HepG2 (cell line): ENCODE measurements at regions not wholly inside any gene's neighbourhood (a gene's known extent, or its start where the extent isn't known, plus 50 kb on each side); places are given as distances from the start of the nearest gene placed in this dataset.

Source experiments
- ATAC-seq: fragments of 200-7000 bp; cut with Tn5 transposase; 3 replicates; pipeline ENCODE4 v1.9.1; 2020; ENCODE audit warnings: mild to moderate bottlenecking, moderate library complexity
- BruUV-seq: library from RNA; stranded (reverse); fragments of 400-500 nt; replicated peaks from 2 replicates; lab custom pipeline; 2021; lab: Mats Ljungman, UMichigan
- CTCF ChIA-PET: fragments of 300-600 bp; formaldehyde crosslinking; extraction: SDS; loops from one replicate; lab custom pipeline; 2021; ENCODE audit warnings: low total read pairs, inconsistent platforms, low intra/inter-chr PET ratio; lab: Yijun Ruan, JAX
- POLR2A ChIA-PET: fragments of 350-600 bp; sonication (Branson Sonifier 250); formaldehyde crosslinking; loops from one replicate; lab custom pipeline; 2020; ENCODE audit warnings: antibody characterized with exemption, inconsistent platforms; lab: Yijun Ruan, JAX
- DNase-seq: peaks from one replicate; pipeline ENCODE4 v3.0.0-alpha.2; 2015; ENCODE audit warnings: low spot score
- FAIRE-seq: peaks from 3 replicates; lab custom pipeline; 2011; peaks lifted over from hg19 to GRCh38; lab: Jason Lieb, UNC
- H2AFZ ChIP-seq: one replicate; pipeline ENCODE4 v1.6.1; 2011; ENCODE audit warnings: low read length, inconsistent platforms
- H3K27ac ChIP-seq: fragments of 300-600 bp; 3 replicates; pipeline ENCODE4 v1.8.0; 2011; ENCODE audit warnings: mixed run types, mild to moderate bottlenecking, mixed read lengths, low read length, inconsistent platforms; ENCODE audit not compliant: insufficient read depth; ENCODE audit errors: extremely low read length
- H3K27me3 ChIP-seq, 2 experiments: fragments of 200-600 bp in 1 of 2; 2 replicates in 1 of 2; 3 replicates in 1 of 2; pipeline versions ENCODE4 v1.6.0 to v1.8.0; 2011; ENCODE audit warnings: low read length in 2 of 2, mild to moderate bottlenecking in 2 of 2, moderate library complexity in 2 of 2, inconsistent platforms in 1 of 2; ENCODE audit not compliant: insufficient read depth in 2 of 2, control insufficient read depth in 1 of 2
- H3K36me3 ChIP-seq, 2 experiments: fragments of 200-600 bp in 1 of 2; replicated peaks in 1 of 2; 2 replicates in 1 of 2; 3 replicates in 1 of 2; pipeline versions ENCODE4 v1.5.1 to v1.8.0; 2011; ENCODE audit warnings: low read length in 2 of 2, inconsistent platforms in 1 of 2; ENCODE audit not compliant: insufficient read depth in 2 of 2, control insufficient read depth in 1 of 2
- H3K4me1 ChIP-seq: 2 replicates; pipeline ENCODE4 v1.5.1; 2012; ENCODE audit warnings: low read length, inconsistent platforms; ENCODE audit not compliant: insufficient read depth
- H3K4me2 ChIP-seq: 2 replicates; pipeline ENCODE4 v1.6.0; 2011; ENCODE audit warnings: low read depth, low read length, inconsistent platforms
- H3K4me3 ChIP-seq, 3 experiments: fragments of 200-600 bp in 1 of 3; sonication (generic), shearing (Covaris generic) in 1 of 3; replicated peaks in 1 of 3; 2 replicates each; pipeline ENCODE4 v1.5.1; 2011 to 2016; ENCODE audit warnings: low read length in 3 of 3, inconsistent platforms in 2 of 3, low read depth in 2 of 3, mild to moderate bottlenecking in 2 of 3, control low read depth in 1 of 3, mixed read lengths in 1 of 3; ENCODE audit not compliant: insufficient read depth in 1 of 3
- H3K79me2 ChIP-seq: one replicate; pipeline ENCODE4 v1.6.1; 2011; ENCODE audit warnings: low read length, inconsistent platforms; ENCODE audit not compliant: insufficient read depth
- H3K9ac ChIP-seq: 2 replicates; pipeline ENCODE4 v1.6.0; 2011; ENCODE audit warnings: mild to moderate bottlenecking, low read depth, low read length, inconsistent platforms; ENCODE audit not compliant: insufficient read depth
- H3K9me3 ChIP-seq: 2 replicates; pipeline ENCODE4 v1.5.1; 2012; ENCODE audit warnings: mild to moderate bottlenecking, low read length
- H4K20me1 ChIP-seq: 2 replicates; pipeline ENCODE4 v1.6.0; 2011; ENCODE audit warnings: inconsistent platforms, mild to moderate bottlenecking, low read length, moderate library complexity; ENCODE audit not compliant: insufficient read depth
- HOXA7 ChIP-seq: sonication (generic); formaldehyde crosslinking; IDR thresholded peaks from 2 replicates; pipeline ENCODE4 v1.8.1; 2022; ENCODE audit warnings: mild to moderate bottlenecking, missing genetic modification reagents, moderate library complexity
- IRX3 ChIP-seq: sonication (generic); formaldehyde crosslinking; IDR thresholded peaks from 2 replicates; pipeline ENCODE4 v1.8.1; 2023; ENCODE audit warnings: mild to moderate bottlenecking, low read depth, missing genetic modification reagents, borderline replicate concordance
- PAF1 ChIP-seq: IDR thresholded peaks from 2 replicates; pipeline ENCODE4 v1.6.1; 2016; ENCODE audit warnings: missing genetic modification reagents, missing compliant biosample characterization
- PCBP1 ChIP-seq: fragments of 200-400 bp; formaldehyde crosslinking; IDR thresholded peaks from 2 replicates; pipeline ENCODE4 v1.6.1; 2017; ENCODE audit warnings: mild to moderate bottlenecking, low read depth, low read length, borderline replicate concordance
- RFX3 ChIP-seq: IDR thresholded peaks from 2 replicates; pipeline ENCODE4 v1.6.1; 2016; ENCODE audit warnings: missing biosample characterization, missing genetic modification reagents
- SMARCC2 ChIP-seq: fragments of 450-650 bp; IDR thresholded peaks from 2 replicates; pipeline ENCODE4 v1.6.1; 2017; ENCODE audit warnings: antibody characterized with exemption, mild to moderate bottlenecking
- STAT5B ChIP-seq: sonication (generic); formaldehyde crosslinking; IDR thresholded peaks from 2 replicates; pipeline ENCODE4 v1.4.0; 2020; ENCODE audit warnings: missing genetic modification reagents
- U2AF1 ChIP-seq: fragments of 200-400 bp; formaldehyde crosslinking; optimal IDR thresholded peaks from 2 replicates; pipeline ENCODE3; 2017; ENCODE audit warnings: mild to moderate bottlenecking, low read depth, low read length
- YY1 ChIP-seq: IDR thresholded peaks from 2 replicates; pipeline ENCODE4 v1.6.1; 2011; ENCODE audit warnings: low read length, low read depth, moderate library complexity, mild to moderate bottlenecking; ENCODE audit not compliant: insufficient read depth, insufficient replicate concordance
- ZBTB8A ChIP-seq: sonication (generic); formaldehyde crosslinking; IDR thresholded peaks from 2 replicates; pipeline ENCODE4 v1.4.0; 2020; ENCODE audit warnings: mild to moderate bottlenecking, low read depth, missing genetic modification reagents, borderline replicate concordance
- ZFP41 ChIP-seq: sonication (generic); formaldehyde crosslinking; IDR thresholded peaks from 2 replicates; pipeline ENCODE4 v1.4.0; 2020; ENCODE audit warnings: mild to moderate bottlenecking, missing genetic modification reagents, borderline replicate concordance
- ZNF138 ChIP-seq: sonication (generic); formaldehyde crosslinking; IDR thresholded peaks from 2 replicates; pipeline ENCODE4 v1.5.0; 2020; ENCODE audit warnings: mild to moderate bottlenecking, low read depth, missing genetic modification reagents
- ZNF616 ChIP-seq: sonication (generic); formaldehyde crosslinking; IDR thresholded peaks from 2 replicates; pipeline ENCODE4 v1.5.0; 2020; ENCODE audit warnings: low read depth, mild to moderate bottlenecking, missing genetic modification reagents
- ZSCAN12 ChIP-seq: sonication (generic); formaldehyde crosslinking; IDR thresholded peaks from 2 replicates; pipeline ENCODE4 v1.9.0; 2021; ENCODE audit warnings: mild to moderate bottlenecking, missing genetic modification reagents
- ZSCAN20 ChIP-seq: sonication (generic); formaldehyde crosslinking; IDR thresholded peaks from 2 replicates; pipeline ENCODE4 v1.4.0; 2020; ENCODE audit warnings: missing genetic modification reagents, mild to moderate bottlenecking, borderline replicate concordance
- ZSCAN30 ChIP-seq: sonication (generic); formaldehyde crosslinking; IDR thresholded peaks from 2 replicates; pipeline ENCODE4 v1.5.0; 2020; ENCODE audit warnings: mild to moderate bottlenecking, missing genetic modification reagents
- in situ Hi-C: cut with HindIII; loops from 2 replicates; pipeline ENCODE4 v1.10.0; 2017; ENCODE audit warnings: low pct_unique_long_range_greater_than_20kb; ENCODE audit not compliant: extremely low pct_ligation_motif_present
- intact Hi-C: fragments of 100-400 bp; cut with micrococcal nuclease; formaldehyde crosslinking; loops from one replicate; pipeline ENCODE4 v1.10.0; 2022; ENCODE audit not compliant: unreplicated experiment
- TF ChIP-seq, protein P1 (sequence below): conservative IDR thresholded peaks from 2 replicates; pipeline ENCODE4 v1.6.1; 2018; ENCODE audit warnings: missing genetic modification reagents
- TF ChIP-seq, protein P2 (sequence below): sonication (generic); formaldehyde crosslinking; IDR thresholded peaks from 2 replicates; pipeline ENCODE4 v1.4.0; 2020; ENCODE audit warnings: mild to moderate bottlenecking, missing genetic modification reagents
- TF ChIP-seq, protein P3 (sequence below): IDR thresholded peaks from 2 replicates; pipeline ENCODE4 v1.6.1; 2016

DNA sequence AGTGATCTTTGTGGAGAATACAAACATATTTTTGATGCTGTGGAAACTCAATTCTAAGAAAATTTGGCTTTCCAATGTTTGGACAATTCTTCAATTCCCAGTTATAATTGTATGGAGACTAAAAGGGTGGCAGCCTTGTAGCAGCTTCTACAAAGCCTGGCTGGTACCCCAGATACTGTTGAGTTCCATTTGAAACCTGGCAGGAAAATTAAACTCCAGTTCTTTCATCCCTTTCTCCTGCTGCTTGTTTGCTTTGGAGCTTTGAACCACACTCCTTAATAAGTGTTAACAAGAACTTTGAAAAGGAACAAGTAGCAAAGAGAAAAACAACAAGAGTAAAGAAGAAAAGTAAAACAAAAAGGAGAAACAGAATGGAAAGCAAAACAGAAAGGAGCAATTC is 172.6 kb upstream of the ADAMTS5 start:
- Histone ChIP-seq H3K79me2 (no peaks in the 10 kb centered on the region), H3K36me3 (no peaks in the 10 kb centered on the region), H3K4me2 (no peak overlapping the region), H2AFZ (no peak overlapping the region), H3K27me3 (no peaks in the 10 kb centered on the region), H3K4me1 (no peaks in the 10 kb centered on the region), H3K9ac (no peak overlapping the region), H4K20me1 (no peaks in the 10 kb centered on the region), H3K27ac (no peak overlapping the region), H3K9me3 (peaks cover 79% of the 10 kb centered on the region)
- ATAC-seq (no peak), FAIRE-seq (no peak), DNase-seq (no peak)
- intact Hi-C loops (no loop called here), in situ Hi-C loops (no loop called here)
- CTCF ChIA-PET: no interaction called here
- TF ChIP-seq IRX3 (CRISPR knock-in tag) (no peak), ZSCAN30 (CRISPR knock-in tag) (no peak), ZFP41 (CRISPR knock-in tag) (no peak), ZNF138 (CRISPR knock-in tag) (no peak), PCBP1 (no peak), U2AF1 (no peak), ZBTB8A (CRISPR knock-in tag) (no peak), RFX3 (CRISPR knock-in tag) (no peak), PAF1 (CRISPR knock-in tag) (no peak), SMARCC2 (no peak), YY1 (no peak), HOXA7 (CRISPR knock-in tag) (no peak), STAT5B (CRISPR knock-in tag) (no peak), ZSCAN12 (CRISPR knock-in tag) (no peak), ZSCAN20 (CRISPR knock-in tag) (no peak), ZNF616 (CRISPR knock-in tag) (no peak)
- TF ChIP-seq, protein P1, sequence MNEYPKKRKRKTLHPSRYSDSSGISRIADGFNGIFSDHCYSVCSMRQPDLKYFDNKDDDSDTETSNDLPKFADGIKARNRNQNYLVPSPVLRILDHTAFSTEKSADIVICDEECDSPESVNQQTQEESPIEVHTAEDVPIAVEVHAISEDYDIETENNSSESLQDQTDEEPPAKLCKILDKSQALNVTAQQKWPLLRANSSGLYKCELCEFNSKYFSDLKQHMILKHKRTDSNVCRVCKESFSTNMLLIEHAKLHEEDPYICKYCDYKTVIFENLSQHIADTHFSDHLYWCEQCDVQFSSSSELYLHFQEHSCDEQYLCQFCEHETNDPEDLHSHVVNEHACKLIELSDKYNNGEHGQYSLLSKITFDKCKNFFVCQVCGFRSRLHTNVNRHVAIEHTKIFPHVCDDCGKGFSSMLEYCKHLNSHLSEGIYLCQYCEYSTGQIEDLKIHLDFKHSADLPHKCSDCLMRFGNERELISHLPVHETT: no peak
- TF ChIP-seq, protein P2, sequence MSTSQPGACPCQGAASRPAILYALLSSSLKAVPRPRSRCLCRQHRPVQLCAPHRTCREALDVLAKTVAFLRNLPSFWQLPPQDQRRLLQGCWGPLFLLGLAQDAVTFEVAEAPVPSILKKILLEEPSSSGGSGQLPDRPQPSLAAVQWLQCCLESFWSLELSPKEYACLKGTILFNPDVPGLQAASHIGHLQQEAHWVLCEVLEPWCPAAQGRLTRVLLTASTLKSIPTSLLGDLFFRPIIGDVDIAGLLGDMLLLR: no peak
- TF ChIP-seq, protein P3, sequence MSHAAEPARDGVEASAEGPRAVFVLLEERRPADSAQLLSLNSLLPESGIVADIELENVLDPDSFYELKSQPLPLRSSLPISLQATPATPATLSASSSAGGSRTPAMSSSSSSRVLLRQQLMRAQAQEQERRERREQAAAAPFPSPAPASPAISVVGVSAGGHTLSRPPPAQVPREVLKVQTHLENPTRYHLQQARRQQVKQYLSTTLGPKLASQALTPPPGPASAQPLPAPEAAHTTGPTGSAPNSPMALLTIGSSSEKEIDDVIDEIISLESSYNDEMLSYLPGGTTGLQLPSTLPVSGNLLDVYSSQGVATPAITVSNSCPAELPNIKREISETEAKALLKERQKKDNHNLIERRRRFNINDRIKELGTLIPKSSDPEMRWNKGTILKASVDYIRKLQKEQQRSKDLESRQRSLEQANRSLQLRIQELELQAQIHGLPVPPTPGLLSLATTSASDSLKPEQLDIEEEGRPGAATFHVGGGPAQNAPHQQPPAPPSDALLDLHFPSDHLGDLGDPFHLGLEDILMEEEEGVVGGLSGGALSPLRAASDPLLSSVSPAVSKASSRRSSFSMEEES: no peak
- TF ChIP-seq, all 625 proteins: peak for 0
- H3K4me3 ChIP-seq: no peak overlapping the region
- BruUV-seq: no TSS peak
- POLR2A ChIA-PET: no interaction called here
